GM12878 (cell line): ENCODE measurements at regions not wholly inside any gene's neighbourhood (a gene's known extent, or its start where the extent isn't known, plus 50 kb on each side); places are given as distances from the start of the nearest gene placed in this dataset.

Source experiments
- ATAC-seq: fragments of 200-7000 bp; cut with Tn5 transposase; 3 replicates; pipeline ENCODE4 v1.9.1; 2020; ENCODE audit warnings: mild to moderate bottlenecking, moderate library complexity
- BruUV-seq: library from RNA; stranded (reverse); fragments of 400-500 nt; replicated peaks from 2 replicates; lab custom pipeline; 2021; lab: Mats Ljungman, UMichigan
- CTCF ChIA-PET: fragments of 300-600 bp; sonication (Branson Sonifier 250); formaldehyde crosslinking; extraction: SDS; loops from one replicate; lab custom pipeline; 2021; ENCODE audit warnings: inconsistent platforms; lab: Yijun Ruan, JAX
- POLR2A ChIA-PET: fragments of 350-600 bp; formaldehyde crosslinking; extraction: SDS; loops from one replicate; lab custom pipeline; 2021; ENCODE audit warnings: inconsistent platforms; lab: Charles Lee
- RAD21 ChIA-PET: fragments of 300-600 bp; sonication (Branson Sonifier 250); formaldehyde crosslinking; loops from one replicate; lab custom pipeline; 2023; ENCODE audit warnings: antibody characterized with exemption; ENCODE audit not compliant: unreplicated experiment; lab: Charles Lee
- SMC1A ChIA-PET: fragments of 300-600 bp; sonication (Branson Sonifier 250); formaldehyde crosslinking; loops from one replicate; lab custom pipeline; 2023; ENCODE audit not compliant: unreplicated experiment, uncharacterized antibody; lab: Charles Lee
- DNase-seq: peaks from one replicate; pipeline ENCODE4 v3.0.0-alpha.2; 2011; ENCODE audit warnings: low read depth, low spot score
- FAIRE-seq: peaks from 3 replicates; lab custom pipeline; 2011; peaks lifted over from hg19 to GRCh38; lab: Jason Lieb, UNC
- H2AFZ ChIP-seq: 2 replicates; pipeline ENCODE4 v1.6.0; 2011; ENCODE audit warnings: low read depth, low read length, control low read depth; ENCODE audit not compliant: control insufficient read depth
- H3K27ac ChIP-seq: 2 replicates; pipeline ENCODE4 v1.5.1; 2011; ENCODE audit warnings: control low read depth; ENCODE audit not compliant: control insufficient read depth, insufficient read depth
- H3K27me3 ChIP-seq, 2 experiments: replicated peaks in 1 of 2; 2 replicates each; pipeline versions ENCODE4 v1.6.0 to v1.6.1; 2011; ENCODE audit warnings: low read length in 1 of 2; ENCODE audit not compliant: control insufficient read depth in 2 of 2, insufficient read depth in 2 of 2
- H3K36me3 ChIP-seq, 2 experiments: 2 replicates each; pipeline ENCODE4 v1.5.1; 2011; ENCODE audit warnings: low read length in 1 of 2; ENCODE audit not compliant: control insufficient read depth in 2 of 2, insufficient read depth in 2 of 2
- H3K4me1 ChIP-seq: 2 replicates; pipeline ENCODE4 v1.6.1; 2011; ENCODE audit warnings: mild to moderate bottlenecking, low read length, moderate library complexity, mixed read lengths; ENCODE audit not compliant: control insufficient read depth, insufficient read depth
- H3K4me2 ChIP-seq: 2 replicates; pipeline ENCODE4 v1.6.0; 2011; ENCODE audit warnings: control low read depth; ENCODE audit not compliant: control insufficient read depth, insufficient read depth
- H3K4me3 ChIP-seq: fragments of 200-600 bp; sonication (generic); 2 replicates; pipeline ENCODE4 v1.5.1; 2016
- H3K79me2 ChIP-seq: 2 replicates; pipeline ENCODE4 v1.6.0; 2011; ENCODE audit warnings: low read length; ENCODE audit not compliant: control insufficient read depth, insufficient read depth
- H3K9ac ChIP-seq: 2 replicates; pipeline ENCODE4 v1.8.0; 2011; ENCODE audit warnings: low read length, control low read depth, mixed read lengths; ENCODE audit not compliant: control insufficient read depth, insufficient read depth
- H3K9me3 ChIP-seq: replicated peaks from 3 replicates; pipeline ENCODE4 v1.5.1; 2011; ENCODE audit warnings: mild to moderate bottlenecking, low read length; ENCODE audit not compliant: control insufficient read depth, insufficient read depth
- H4K20me1 ChIP-seq: 2 replicates; pipeline ENCODE4 v1.6.0; 2011; ENCODE audit not compliant: control insufficient read depth, insufficient read depth
- BCL11A ChIP-seq: IDR thresholded peaks from 2 replicates; pipeline ENCODE4 v1.6.1; 2011; ENCODE audit warnings: low read depth, low read length
- BHLHE40 ChIP-seq, 2 experiments: fragments of 450-650 bp in 1 of 2; IDR thresholded peaks; 2 replicates each; pipeline ENCODE4 v1.6.1; 2011 to 2017; ENCODE audit warnings: low read depth in 2 of 2, borderline replicate concordance in 1 of 2, improper control_type of control experiment in 1 of 2, low read length in 1 of 2, mild to moderate bottlenecking in 1 of 2
- CBFB ChIP-seq: IDR thresholded peaks from 2 replicates; pipeline ENCODE4 v1.6.1; 2016; ENCODE audit warnings: antibody characterized with exemption, low read depth
- CREB1 ChIP-seq: IDR thresholded peaks from 2 replicates; pipeline ENCODE4 v1.6.1; 2012; ENCODE audit warnings: low read depth, mild to moderate bottlenecking, inconsistent platforms
- EP300 ChIP-seq, 2 experiments: fragments of 150-350 bp in 1 of 2; IDR thresholded peaks; 2 replicates each; pipeline ENCODE4 v1.6.1; 2011 to 2012; ENCODE audit warnings: low read depth in 2 of 2, low read length in 2 of 2, borderline replicate concordance in 1 of 2, improper control_type of control experiment in 1 of 2, inconsistent platforms in 1 of 2; ENCODE audit not compliant: control insufficient read depth in 1 of 2
- PAX5 ChIP-seq: IDR thresholded peaks from 2 replicates; pipeline ENCODE4 v1.6.1; 2011; ENCODE audit warnings: low read depth, low read length, borderline replicate concordance
- TARDBP ChIP-seq: IDR thresholded peaks from 2 replicates; pipeline ENCODE4 v1.6.1; 2016; ENCODE audit warnings: borderline replicate concordance
- WRNIP1 ChIP-seq: IDR thresholded peaks from 2 replicates; pipeline ENCODE4 v1.6.1; 2011; ENCODE audit warnings: low read depth, low read length, improper control_type of control experiment, borderline replicate concordance
- WGBS: methylation state at CpG from one replicate; pipeline ENCODE4 v1.1.6; 2016; ENCODE audit warnings: low lambda C conversion rate; ENCODE audit not compliant: insufficient replicate concordance, insufficient coverage; ENCODE audit errors: missing lambda C conversion rate; 5-methylcytosine and 5-hydroxymethylcytosine counted together
- in situ Hi-C: fragments of 300-500 bp; cut with MboI; formaldehyde crosslinking; loops from 9 replicates; pipeline ENCODE4 v1.14.3; 2018; ENCODE audit warnings: mixed read lengths
- intact Hi-C: fragments of 100-400 bp; cut with micrococcal nuclease; formaldehyde crosslinking; loops from one replicate; pipeline ENCODE4 v1.14.2; 2022; ENCODE audit not compliant: unreplicated experiment
- TF ChIP-seq, protein P1 (sequence below): fragments of 450-650 bp; IDR thresholded peaks from 2 replicates; pipeline ENCODE4 v1.6.1; 2016; ENCODE audit warnings: mild to moderate bottlenecking, moderate library complexity, borderline replicate concordance

GRCh38 chr16:75918109-75918508 lies 191.8 kb upstream of the CPHXL start:
- Histone ChIP-seq H3K4me3 (no peak overlapping the region), H3K36me3 (no peaks in the 10 kb centered on the region), H3K27ac (no peak overlapping the region), H4K20me1 (no peaks in the 10 kb centered on the region), H2AFZ (no peak overlapping the region), H3K27me3 (no peaks in the 10 kb centered on the region), H3K4me2 (no peak overlapping the region), H3K4me1 (no peaks in the 10 kb centered on the region), H3K9ac (no peak overlapping the region), H3K9me3 (no peaks in the 10 kb centered on the region), H3K79me2 (no peaks in the 10 kb centered on the region)
- WGBS = 0% methylated on average over 1 of the region's 1 CpG
- no peak for FAIRE-seq
- intact Hi-C loops = no loop called here
- POLR2A ChIA-PET = no interaction called here
- in situ Hi-C loops = no loop called here
- no peak for ATAC-seq
- RAD21 ChIA-PET = no interaction called here
- CTCF ChIA-PET = no interaction called here
- no peak for DNase-seq
- BruUV-seq = no TSS peak
- SMC1A ChIA-PET = no interaction called here
- no peak for TF ChIP-seq CBFB
- TF ChIP-seq WRNIP1 = no peak
- TF ChIP-seq PAX5 = no peak
- TF ChIP-seq, protein P1, sequence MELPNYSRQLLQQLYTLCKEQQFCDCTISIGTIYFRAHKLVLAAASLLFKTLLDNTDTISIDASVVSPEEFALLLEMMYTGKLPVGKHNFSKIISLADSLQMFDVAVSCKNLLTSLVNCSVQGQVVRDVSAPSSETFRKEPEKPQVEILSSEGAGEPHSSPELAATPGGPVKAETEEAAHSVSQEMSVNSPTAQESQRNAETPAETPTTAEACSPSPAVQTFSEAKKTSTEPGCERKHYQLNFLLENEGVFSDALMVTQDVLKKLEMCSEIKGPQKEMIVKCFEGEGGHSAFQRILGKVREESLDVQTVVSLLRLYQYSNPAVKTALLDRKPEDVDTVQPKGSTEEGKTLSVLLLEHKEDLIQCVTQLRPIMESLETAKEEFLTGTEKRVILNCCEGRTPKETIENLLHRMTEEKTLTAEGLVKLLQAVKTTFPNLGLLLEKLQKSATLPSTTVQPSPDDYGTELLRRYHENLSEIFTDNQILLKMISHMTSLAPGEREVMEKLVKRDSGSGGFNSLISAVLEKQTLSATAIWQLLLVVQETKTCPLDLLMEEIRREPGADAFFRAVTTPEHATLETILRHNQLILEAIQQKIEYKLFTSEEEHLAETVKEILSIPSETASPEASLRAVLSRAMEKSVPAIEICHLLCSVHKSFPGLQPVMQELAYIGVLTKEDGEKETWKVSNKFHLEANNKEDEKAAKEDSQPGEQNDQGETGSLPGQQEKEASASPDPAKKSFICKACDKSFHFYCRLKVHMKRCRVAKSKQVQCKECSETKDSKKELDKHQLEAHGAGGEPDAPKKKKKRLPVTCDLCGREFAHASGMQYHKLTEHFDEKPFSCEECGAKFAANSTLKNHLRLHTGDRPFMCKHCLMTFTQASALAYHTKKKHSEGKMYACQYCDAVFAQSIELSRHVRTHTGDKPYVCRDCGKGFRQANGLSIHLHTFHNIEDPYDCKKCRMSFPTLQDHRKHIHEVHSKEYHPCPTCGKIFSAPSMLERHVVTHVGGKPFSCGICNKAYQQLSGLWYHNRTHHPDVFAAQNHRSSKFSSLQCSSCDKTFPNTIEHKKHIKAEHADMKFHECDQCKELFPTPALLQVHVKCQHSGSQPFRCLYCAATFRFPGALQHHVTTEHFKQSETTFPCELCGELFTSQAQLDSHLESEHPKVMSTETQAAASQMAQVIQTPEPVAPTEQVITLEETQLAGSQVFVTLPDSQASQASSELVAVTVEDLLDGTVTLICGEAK = no peak
- no peak for TF ChIP-seq BHLHE40 (IDR thresholded peaks at IDR 0.05; ENCODE audit: borderline replicate concordance in 1 of 2, low read depth in 2 of 2, low read length in 1 of 2)
- TF ChIP-seq EP300 (IDR thresholded peaks at IDR 0.05; ENCODE audit: borderline replicate concordance in 1 of 2, control insufficient read depth in 1 of 2, low read depth in 2 of 2, low read length in 2 of 2) = no peak
- TF ChIP-seq TARDBP = no peak
- no peak for TF ChIP-seq BCL11A
- no peak for TF ChIP-seq CREB1
